B cell (primary cell): ENCODE measurements at regions not wholly inside any gene's neighbourhood (a gene's known extent, or its start where the extent isn't known, plus 50 kb on each side); places are given as distances from the start of the nearest gene placed in this dataset.

Experiments used
- ATAC-seq: fragments of 200-7000 bp; cut with Tn5 transposase; one replicate; pipeline ENCODE4 v1.10.0; 2021; ENCODE audit warnings: low read depth, mild to moderate bottlenecking, moderate number of reproducible peaks, moderate library complexity
- CTCF ChIA-PET: fragments of 350-600 bp; sonication (Branson Sonifier 250); formaldehyde crosslinking; loops from one replicate; lab custom pipeline; 2021; ENCODE audit warnings: antibody characterized with exemption, inconsistent platforms; lab: Charles Lee
- POLR2A ChIA-PET: fragments of 350-600 bp; sonication (Branson Sonifier 250); formaldehyde crosslinking; loops from one replicate; lab custom pipeline; 2021; ENCODE audit warnings: antibody characterized with exemption; lab: Charles Lee
- DNase-seq: peaks from one replicate; pipeline ENCODE4 v3.0.0; 2013
- H2AFZ ChIP-seq: 2 replicates; pipeline ENCODE4 v1.6.1; 2012; ENCODE audit warnings: mild to moderate bottlenecking, low read depth, low read length; ENCODE audit not compliant: insufficient read depth, poor library complexity, severe bottlenecking
- H3K27ac ChIP-seq, 2 donors: 1 replicate in 1 of 2; 2 replicates in 1 of 2; pipeline ENCODE4 v1.5.1; 2012 to 2013; ENCODE audit warnings: low read length in 2 of 2, mild to moderate bottlenecking in 2 of 2, moderate library complexity in 1 of 2
- H3K27me3 ChIP-seq, 4 experiments: fragments of 200-600 bp in 1 of 4; sonication (generic) in 1 of 4; replicated peaks in 1 of 4; 1 replicate in 2 of 4; 2 replicates in 2 of 4; pipeline versions ENCODE4 v1.6.1 to v1.7.0; 2013 to 2016; ENCODE audit warnings: low read length in 3 of 4, mild to moderate bottlenecking in 2 of 4, mixed read lengths in 1 of 4, moderate library complexity in 1 of 4; ENCODE audit not compliant: insufficient read depth in 4 of 4, control insufficient read depth in 3 of 4; ENCODE audit errors: control extremely low read depth in 1 of 4
- H3K36me3 ChIP-seq, 2 experiments: replicated peaks in 1 of 2; 1 replicate in 1 of 2; 2 replicates in 1 of 2; pipeline versions ENCODE4 v1.6.1 to v1.7.1; 2013; ENCODE audit warnings: low read length in 1 of 2; ENCODE audit not compliant: insufficient read depth in 2 of 2, control insufficient read depth in 1 of 2; ENCODE audit errors: control extremely low read depth in 1 of 2, extremely low read depth in 1 of 2
- H3K4me1 ChIP-seq, 2 donors: fragments of 200-600 bp in 1 of 2; sonication (generic) in 1 of 2; 1 replicate in 1 of 2; 2 replicates in 1 of 2; pipeline versions ENCODE4 v1.5.1 to v1.6.1; 2013 to 2017; ENCODE audit warnings: low read length in 2 of 2; ENCODE audit not compliant: control insufficient read depth in 2 of 2, insufficient read depth in 2 of 2
- H3K4me2 ChIP-seq: replicated peaks from 2 replicates; pipeline ENCODE3; 2012; ENCODE audit warnings: mild to moderate bottlenecking, low read depth, low read length; ENCODE audit not compliant: poor library complexity, severe bottlenecking
- H3K4me3 ChIP-seq, 5 experiments: fragments of 200-600 bp in 1 of 5; sonication (generic) in 1 of 5; 1 replicate in 3 of 5; 2 replicates in 2 of 5; pipeline versions ENCODE4 v1.5.1 to v1.7.0; 2011 to 2016; ENCODE audit warnings: low read length in 4 of 5, mild to moderate bottlenecking in 4 of 5, low read depth in 2 of 5, control low read depth in 1 of 5, moderate library complexity in 1 of 5; ENCODE audit not compliant: insufficient read depth in 1 of 5; ENCODE audit errors: control extremely low read depth in 1 of 5, extremely low read depth in 1 of 5
- H3K79me2 ChIP-seq: fragments of 200-600 bp; sonication (generic); one replicate; pipeline ENCODE4 v1.6.0; 2016; ENCODE audit warnings: low read length; ENCODE audit not compliant: control insufficient read depth, insufficient read depth
- H3K9ac ChIP-seq: fragments of 200-600 bp; sonication (generic); 2 replicates; pipeline ENCODE4 v1.6.1; 2017; ENCODE audit warnings: mild to moderate bottlenecking, low read length, moderate library complexity
- H3K9me3 ChIP-seq, 3 donors: one replicate each; pipeline versions ENCODE4 v1.6.1 to v1.7.1; 2013; ENCODE audit warnings: low read length in 2 of 3; ENCODE audit not compliant: control insufficient read depth in 2 of 3, insufficient read depth in 1 of 3; ENCODE audit errors: control extremely low read depth in 1 of 3
- H4K20me1 ChIP-seq: 2 replicates; pipeline ENCODE4 v1.6.0; 2012; ENCODE audit warnings: mild to moderate bottlenecking, low read length; ENCODE audit not compliant: insufficient read depth, control insufficient read depth, poor library complexity, severe bottlenecking
- H3K27ac Mint-ChIP-seq: one replicate; pipeline ENCODE4 v1.8.0; 2021; ENCODE audit warnings: mixed read lengths
- H3K27me3 Mint-ChIP-seq: one replicate; pipeline ENCODE4 v1.8.0; 2021; ENCODE audit warnings: mixed read lengths
- H3K4me1 Mint-ChIP-seq: one replicate; pipeline ENCODE4 v1.8.0; 2021; ENCODE audit warnings: mixed read lengths
- H3K4me3 Mint-ChIP-seq: one replicate; pipeline ENCODE4 v1.8.0; 2021; ENCODE audit warnings: mixed read lengths
- H3K9me3 Mint-ChIP-seq: one replicate; pipeline ENCODE4 v1.8.0; 2022; ENCODE audit warnings: mixed read lengths; ENCODE audit not compliant: insufficient read depth
- CTCF ChIP-seq: fragments of 200-600 bp; IDR thresholded peaks from one replicate; pipeline ENCODE4 v1.8.0; 2022; ENCODE audit warnings: antibody characterized with exemption, mild to moderate bottlenecking
- EZH2 ChIP-seq: IDR thresholded peaks from 2 replicates; pipeline ENCODE4 v1.6.1; 2012; ENCODE audit warnings: borderline replicate concordance, low read depth, mild to moderate bottlenecking, moderate library complexity, low read length; ENCODE audit not compliant: insufficient read depth, poor library complexity, severe bottlenecking
- WGBS: methylation state at CpG from one replicate; pipeline ENCODE4 v1.1.5; 2013; ENCODE audit warnings: missing lambda C conversion rate; ENCODE audit not compliant: insufficient coverage; 5-methylcytosine and 5-hydroxymethylcytosine counted together
- intact Hi-C: fragments of 100-400 bp; cut with micrococcal nuclease; formaldehyde crosslinking; loops from one replicate; pipeline ENCODE4 v1.10.0; 2022

GRCh38 chr15:97234851-97235610 lies 725.5 kb upstream of the ARRDC4 start:
- Histone ChIP-seq H2AFZ (no peak overlapping the region), H4K20me1 (no peaks in the 10 kb centered on the region), H3K27me3 (no peaks in the 10 kb centered on the region), H3K79me2 (no peaks in the 10 kb centered on the region), H3K4me3 (no peak overlapping the region), H3K36me3 (no peaks in the 10 kb centered on the region), H3K4me2 (no peak overlapping the region), H3K9me3 (no peaks in the 10 kb centered on the region), H3K9ac (no peak overlapping the region), H3K27ac (no peak overlapping the region), H3K4me1 (no peaks in the 10 kb centered on the region)
- POLR2A ChIA-PET = no interaction called here
- Mint-ChIP-seq H3K9me3 (no peaks in the 10 kb centered on the region), H3K4me1 (no peaks in the 10 kb centered on the region), H3K27ac (no peak overlapping the region), H3K27me3 (no peaks in the 10 kb centered on the region), H3K4me3 (no peak overlapping the region)
- no CpG with 5 or more reads among the region's 9 CpGs for WGBS
- CTCF ChIA-PET = interaction anchor here (1.0 to 1.6 kb wide), 2 partner anchors 1967 to 1975 kb away, joined by 5 to 6 read pairs; no protein-coding TSS in a partner anchor
- intact Hi-C loops = no loop called here
- ATAC-seq (no peak), DNase-seq (no peak)
- TF ChIP-seq CTCF (peak; percentile 48), EZH2 (no peak)

- H4K20me1 ChIP-seq = no peaks in the 10 kb centered on the region
- Mint-ChIP-seq H3K4me1 (no peaks in the 10 kb centered on the region), H3K27ac (no peak overlapping the region), H3K27me3 (no peaks in the 10 kb centered on the region), H3K9me3 (no peaks in the 10 kb centered on the region), H3K4me3 (no peak overlapping the region)
- H3K9ac ChIP-seq = no peak overlapping the region
- POLR2A ChIA-PET = no interaction called here
- ATAC-seq (no peak), DNase-seq (no peak)
- CTCF ChIA-PET = interaction anchor here (1.0 kb wide), 1 partner anchor 1976 kb away, joined by 6 read pairs; no protein-coding TSS in a partner anchor
- H3K79me2 ChIP-seq = no peaks in the 10 kb centered on the region
- no peak overlapping the region for H3K27ac ChIP-seq
- H3K4me1 ChIP-seq = no peaks in the 10 kb centered on the region
- H3K4me2 ChIP-seq = no peak overlapping the region
- no peaks in the 10 kb centered on the region for H3K9me3 ChIP-seq
- H3K4me3 ChIP-seq = no peak overlapping the region
- no peak for TF ChIP-seq EZH2
- H3K27me3 ChIP-seq = no peaks in the 10 kb centered on the region
- no peak overlapping the region for H2AFZ ChIP-seq
- intact Hi-C loops = no loop called here
- no peaks in the 10 kb centered on the region for H3K36me3 ChIP-seq
- WGBS = 27% methylated on average over 2 of the region's 7 CpGs
Observed at GRCh38 chr15:97235611-97235985, 724.9 kb upstream of the ARRDC4 start.
